K562 (cell line): ENCODE measurements at regions not wholly inside any gene's neighbourhood (a gene's known extent, or its start where the extent isn't known, plus 50 kb on each side); places are given as distances from the start of the nearest gene placed in this dataset.

ENCODE experiments used
- ATAC-seq: fragments of 200-7000 bp; cut with Tn5 transposase; 3 replicates; pipeline ENCODE4 v1.9.1; 2020; ENCODE audit warnings: moderate library complexity
- BruUV-seq: library from RNA; stranded (reverse); fragments of 400-500 nt; replicated peaks from 2 replicates; lab custom pipeline; 2021; lab: Mats Ljungman, UMichigan
- CTCF ChIA-PET: fragments of 300-600 bp; formaldehyde crosslinking; extraction: SDS; loops from one replicate; lab custom pipeline; 2021; ENCODE audit warnings: low intra/inter-chr PET ratio; lab: Yijun Ruan, JAX
- POLR2A ChIA-PET: fragments of 300-600, 350-650 bp; sonication (Branson Sonifier 250); formaldehyde crosslinking; extraction: SDS; loops from one replicate; lab custom pipeline; 2021; ENCODE audit warnings: antibody characterized with exemption, inconsistent platforms; lab: Yijun Ruan, JAX
- DNase-seq, 4 experiments: peaks; one replicate each; pipeline versions ENCODE4 v3.0.0 to v3.0.0-alpha.2; 2011 to 2018; ENCODE audit warnings: low spot score in 3 of 4, mixed read lengths in 3 of 4; ENCODE audit errors: extremely low read depth in 1 of 4
- FAIRE-seq: peaks from 2 replicates; lab custom pipeline; 2011; peaks lifted over from hg19 to GRCh38; lab: Jason Lieb, UNC
- H2AFZ ChIP-seq: 2 replicates; pipeline ENCODE4 v1.6.0; 2011; ENCODE audit warnings: low read depth, low read length, control low read depth, inconsistent platforms
- H3K27ac ChIP-seq: fragments of 200-600 bp; 3 replicates; pipeline ENCODE4 v1.8.0; 2011; ENCODE audit warnings: low read depth, mild to moderate bottlenecking, control low read depth, inconsistent platforms, low read length, moderate library complexity, mixed read lengths; ENCODE audit errors: extremely low read depth
- H3K27me3 ChIP-seq, 2 experiments: fragments of 300-600 bp in 1 of 2; 2 replicates in 1 of 2; 3 replicates in 1 of 2; pipeline versions ENCODE4 v1.6.0 to v1.8.0; 2011; ENCODE audit warnings: inconsistent platforms in 2 of 2, low read length in 2 of 2, mild to moderate bottlenecking in 1 of 2, mixed read lengths in 1 of 2, moderate library complexity in 1 of 2; ENCODE audit not compliant: control insufficient read depth in 2 of 2, insufficient read depth in 2 of 2
- H3K36me3 ChIP-seq: fragments of 300-600 bp; 3 replicates; pipeline ENCODE4 v1.8.0; 2011; ENCODE audit warnings: mild to moderate bottlenecking, low read length, inconsistent platforms; ENCODE audit not compliant: control insufficient read depth, insufficient read depth
- H3K4me1 ChIP-seq, 2 experiments: fragments of 200-600 bp in 1 of 2; replicated peaks in 1 of 2; 2 replicates in 1 of 2; 3 replicates in 1 of 2; pipeline versions ENCODE4 v1.5.1 to v1.8.0; 2011; ENCODE audit warnings: inconsistent platforms in 2 of 2, low read length in 2 of 2, mild to moderate bottlenecking in 1 of 2, mixed read lengths in 1 of 2, moderate library complexity in 1 of 2; ENCODE audit not compliant: control insufficient read depth in 2 of 2, insufficient read depth in 2 of 2
- H3K4me2 ChIP-seq: 2 replicates; pipeline ENCODE4 v1.6.1; 2011; ENCODE audit warnings: low read length, control low read depth, inconsistent platforms, mixed read lengths; ENCODE audit not compliant: insufficient read depth
- H3K4me3 ChIP-seq: fragments of 200-600 bp; sonication (generic), shearing (Covaris generic); 2 replicates; pipeline ENCODE4 v1.5.1; 2016; ENCODE audit warnings: control low read depth, inconsistent platforms
- H3K79me2 ChIP-seq: fragments of 200-600 bp; 3 replicates; pipeline ENCODE4 v1.8.0; 2011; ENCODE audit warnings: low read length, inconsistent platforms; ENCODE audit not compliant: control insufficient read depth, insufficient read depth
- H3K9ac ChIP-seq, 2 experiments: 2 replicates each; pipeline versions ENCODE4 v1.6.0 to v1.6.1; 2011; ENCODE audit warnings: low read depth in 2 of 2, low read length in 2 of 2, control low read depth in 1 of 2, inconsistent platforms in 1 of 2, mild to moderate bottlenecking in 1 of 2, mixed read lengths in 1 of 2; ENCODE audit not compliant: insufficient read depth in 1 of 2
- H3K9me1 ChIP-seq: one replicate; pipeline ENCODE4 v1.6.0; 2011; ENCODE audit warnings: inconsistent platforms, mild to moderate bottlenecking, low read length, moderate library complexity; ENCODE audit not compliant: control insufficient read depth, insufficient read depth
- H3K9me3 ChIP-seq: replicated peaks from 2 replicates; pipeline ENCODE4 v1.5.1; 2011; ENCODE audit warnings: low read depth, low read length, inconsistent platforms; ENCODE audit not compliant: control insufficient read depth, insufficient read depth
- H4K20me1 ChIP-seq: replicated peaks from 2 replicates; pipeline ENCODE4 v1.6.1; 2011; ENCODE audit warnings: low read length, inconsistent platforms, mixed read lengths; ENCODE audit not compliant: control insufficient read depth, insufficient read depth
- C11orf30 ChIP-seq: fragments of 450-650 bp; IDR thresholded peaks from 2 replicates; pipeline ENCODE4 v1.6.1; 2016; ENCODE audit warnings: low read depth, mild to moderate bottlenecking
- ILF3 ChIP-seq: fragments of 450-650 bp; IDR thresholded peaks from 2 replicates; pipeline ENCODE4 v1.6.1; 2018; ENCODE audit warnings: antibody characterized with exemption, mild to moderate bottlenecking, moderate library complexity, borderline replicate concordance
- PRPF4 ChIP-seq: fragments of 200-400 bp; formaldehyde crosslinking; IDR thresholded peaks from one replicate; pipeline ENCODE4 v1.6.1; 2017; ENCODE audit warnings: low read length, low read depth, mild to moderate bottlenecking; ENCODE audit not compliant: insufficient read depth, poor library complexity, severe bottlenecking
- SAP30 ChIP-seq: fragments of 200-600 bp; sonication (generic); IDR thresholded peaks from 2 replicates; pipeline ENCODE4 v1.6.1; 2012; ENCODE audit warnings: borderline replicate concordance, low read depth, mild to moderate bottlenecking, moderate library complexity, low read length, control low read depth, inconsistent platforms; ENCODE audit not compliant: insufficient read depth, poor library complexity, severe bottlenecking
- TAF1 ChIP-seq: IDR thresholded peaks from 2 replicates; pipeline ENCODE4 v1.6.1; 2011; ENCODE audit warnings: mild to moderate bottlenecking, low read length, moderate library complexity; ENCODE audit not compliant: insufficient read depth, control insufficient read depth, severe bottlenecking; ENCODE audit errors: extremely low read depth
- TCFL5 ChIP-seq: fragments of 250-450 bp; sonication (Bioruptor Pico); conservative IDR thresholded peaks from 2 replicates; pipeline ENCODE4 v1.6.1; 2021; ENCODE audit warnings: mild to moderate bottlenecking, moderate library complexity, matching md5 sums
- ZC3H4 ChIP-seq: sonication (generic); formaldehyde crosslinking; IDR thresholded peaks from 2 replicates; pipeline ENCODE4 v1.9.0; 2021; ENCODE audit warnings: missing genetic modification reagents, borderline replicate concordance
- ZNF395 ChIP-seq: fragments of 200-800 bp; sonication (Bioruptor generic); IDR thresholded peaks from 2 replicates; pipeline ENCODE4 v1.6.1; 2017; ENCODE audit warnings: missing genetic modification characterization, missing compliant biosample characterization
- WGBS: fragments of 100-300 bp; shearing (Covaris generic); methylation state at CpG from one replicate; pipeline ENCODE4 v1.1.6; 2016; ENCODE audit warnings: low coverage, mixed read lengths; ENCODE audit not compliant: insufficient coverage; ENCODE audit errors: missing lambda C conversion rate; 5-methylcytosine and 5-hydroxymethylcytosine counted together
- in situ Hi-C: fragments of 300-500 bp; cut with MboI; formaldehyde crosslinking; loops from 4 replicates; pipeline ENCODE4 v1.15.0; 2018; ENCODE audit warnings: inconsistent platforms, mixed read lengths
- intact Hi-C: fragments of 100-400 bp; cut with micrococcal nuclease; formaldehyde crosslinking; loops from 2 replicates; pipeline ENCODE4 v1.14.2; 2022
- TF ChIP-seq, protein P1 (sequence below), 3 experiments: fragments of 200-800 bp in 1 of 3; sonication (Bioruptor generic) in 1 of 3; sonication (generic) in 1 of 3; formaldehyde crosslinking in 1 of 3; IDR thresholded peaks; 2 replicates each; pipeline versions ENCODE4 v1.6.1 to v1.8.0; 2016 to 2022; ENCODE audit warnings: mild to moderate bottlenecking in 2 of 3, missing compliant biosample characterization in 2 of 3, missing genetic modification characterization in 2 of 3, missing genetic modification reagents in 1 of 3
- TF ChIP-seq, protein P2 (sequence below): IDR thresholded peaks from 3 replicates; pipeline ENCODE4 v1.6.1; 2011; ENCODE audit warnings: borderline replicate concordance, mild to moderate bottlenecking, moderate library complexity; ENCODE audit not compliant: insufficient read length; ENCODE audit errors: extremely low read depth
- TF ChIP-seq, protein P3 (sequence below): sonication (generic); formaldehyde crosslinking; IDR thresholded peaks from 2 replicates; pipeline ENCODE4 v1.8.0; 2023; ENCODE audit warnings: mild to moderate bottlenecking, missing genetic modification reagents

DNA sequence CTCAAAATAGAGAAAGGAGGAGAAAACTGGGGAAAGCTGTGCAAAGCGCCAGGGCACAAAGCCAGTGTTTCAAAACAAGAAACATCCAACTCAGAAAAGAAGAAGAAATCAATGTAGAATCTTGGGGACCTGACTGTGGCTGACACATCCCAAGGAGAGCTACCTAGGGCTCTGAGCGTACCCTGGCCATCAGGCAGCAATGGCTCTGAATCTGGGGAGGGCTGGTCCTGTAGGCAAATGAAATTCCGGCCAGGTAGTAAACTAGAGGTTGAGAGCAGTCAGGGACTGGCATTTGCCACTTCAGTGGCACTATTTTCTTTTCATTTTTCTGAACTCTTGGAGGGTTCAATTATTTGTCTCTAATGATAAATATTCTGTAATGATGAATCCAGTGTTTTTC, 525.8 kb downstream of the STK39 start:
- FAIRE-seq (no peak), DNase-seq (no peak), ATAC-seq (no peak)
- 0% methylated on average over 3 of the region's 3 CpGs for WGBS
- BruUV-seq, result no TSS peak
- Histone ChIP-seq H3K4me1 (no peaks in the 10 kb centered on the region), H3K4me3 (no peak overlapping the region), H3K4me2 (no peak overlapping the region), H4K20me1 (no peaks in the 10 kb centered on the region), H3K36me3 (no peaks in the 10 kb centered on the region), H3K27me3 (no peaks in the 10 kb centered on the region), H3K79me2 (no peaks in the 10 kb centered on the region), H3K27ac (no peak overlapping the region), H3K9ac (no peak overlapping the region), H3K9me3 (no peaks in the 10 kb centered on the region), H3K9me1 (no peaks in the 10 kb centered on the region), H2AFZ (no peak overlapping the region)
- TF ChIP-seq SAP30 (no peak), PRPF4 (no peak), TAF1 (no peak), TCFL5 (CRISPR knock-in tag) (no peak), C11orf30 (no peak), ZNF395 (no peak), ZC3H4 (CRISPR knock-in tag) (no peak), ILF3 (no peak)
- TF ChIP-seq, protein P1, sequence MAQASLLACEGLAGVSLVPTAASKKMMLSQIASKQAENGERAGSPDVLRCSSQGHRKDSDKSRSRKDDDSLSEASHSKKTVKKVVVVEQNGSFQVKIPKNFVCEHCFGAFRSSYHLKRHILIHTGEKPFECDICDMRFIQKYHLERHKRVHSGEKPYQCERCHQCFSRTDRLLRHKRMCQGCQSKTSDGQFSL (CRISPR knock-in tag; IDR thresholded peaks at IDR 0.05), result no peak
- TF ChIP-seq, protein P1 (tag; IDR thresholded peaks at IDR 0.05), result no peak
- TF ChIP-seq, protein P2, sequence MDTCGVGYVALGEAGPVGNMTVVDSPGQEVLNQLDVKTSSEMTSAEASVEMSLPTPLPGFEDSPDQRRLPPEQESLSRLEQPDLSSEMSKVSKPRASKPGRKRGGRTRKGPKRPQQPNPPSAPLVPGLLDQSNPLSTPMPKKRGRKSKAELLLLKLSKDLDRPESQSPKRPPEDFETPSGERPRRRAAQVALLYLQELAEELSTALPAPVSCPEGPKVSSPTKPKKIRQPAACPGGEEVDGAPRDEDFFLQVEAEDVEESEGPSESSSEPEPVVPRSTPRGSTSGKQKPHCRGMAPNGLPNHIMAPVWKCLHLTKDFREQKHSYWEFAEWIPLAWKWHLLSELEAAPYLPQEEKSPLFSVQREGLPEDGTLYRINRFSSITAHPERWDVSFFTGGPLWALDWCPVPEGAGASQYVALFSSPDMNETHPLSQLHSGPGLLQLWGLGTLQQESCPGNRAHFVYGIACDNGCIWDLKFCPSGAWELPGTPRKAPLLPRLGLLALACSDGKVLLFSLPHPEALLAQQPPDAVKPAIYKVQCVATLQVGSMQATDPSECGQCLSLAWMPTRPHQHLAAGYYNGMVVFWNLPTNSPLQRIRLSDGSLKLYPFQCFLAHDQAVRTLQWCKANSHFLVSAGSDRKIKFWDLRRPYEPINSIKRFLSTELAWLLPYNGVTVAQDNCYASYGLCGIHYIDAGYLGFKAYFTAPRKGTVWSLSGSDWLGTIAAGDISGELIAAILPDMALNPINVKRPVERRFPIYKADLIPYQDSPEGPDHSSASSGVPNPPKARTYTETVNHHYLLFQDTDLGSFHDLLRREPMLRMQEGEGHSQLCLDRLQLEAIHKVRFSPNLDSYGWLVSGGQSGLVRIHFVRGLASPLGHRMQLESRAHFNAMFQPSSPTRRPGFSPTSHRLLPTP, result no peak
- TF ChIP-seq, protein P3, sequence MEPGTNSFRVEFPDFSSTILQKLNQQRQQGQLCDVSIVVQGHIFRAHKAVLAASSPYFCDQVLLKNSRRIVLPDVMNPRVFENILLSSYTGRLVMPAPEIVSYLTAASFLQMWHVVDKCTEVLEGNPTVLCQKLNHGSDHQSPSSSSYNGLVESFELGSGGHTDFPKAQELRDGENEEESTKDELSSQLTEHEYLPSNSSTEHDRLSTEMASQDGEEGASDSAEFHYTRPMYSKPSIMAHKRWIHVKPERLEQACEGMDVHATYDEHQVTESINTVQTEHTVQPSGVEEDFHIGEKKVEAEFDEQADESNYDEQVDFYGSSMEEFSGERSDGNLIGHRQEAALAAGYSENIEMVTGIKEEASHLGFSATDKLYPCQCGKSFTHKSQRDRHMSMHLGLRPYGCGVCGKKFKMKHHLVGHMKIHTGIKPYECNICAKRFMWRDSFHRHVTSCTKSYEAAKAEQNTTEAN (CRISPR knock-in tag), result no peak
- CTCF ChIA-PET, result no interaction called here
- intact Hi-C loops, result no loop called here
- in situ Hi-C loops, result no loop called here
- POLR2A ChIA-PET, result interaction anchor here (0.9 kb wide), 1 partner anchor 20 kb away, joined by 3 read pairs; no protein-coding TSS in a partner anchor
